IPS-NIHi7 (cell line): ENCODE measurements at regions not wholly inside any gene's neighbourhood (a gene's known extent, or its start where the extent isn't known, plus 50 kb on each side); places are given as distances from the start of the nearest gene placed in this dataset.
"Not testable (repeated sequence)": the region's sequence is repeated elsewhere in the genome, so short reads cannot be mapped to it uniquely, and the experiment has no call there.

Source experiments
- DNase-seq: peaks from one replicate; pipeline ENCODE4 v3.0.0; 2012; ENCODE audit warnings: mixed read lengths; ENCODE audit errors: extremely low spot score

- DNase-seq, result no peak
Observed at GRCh38 chr13:82963226-82964099, 918.8 kb downstream of the SLITRK1 start.

DNA sequence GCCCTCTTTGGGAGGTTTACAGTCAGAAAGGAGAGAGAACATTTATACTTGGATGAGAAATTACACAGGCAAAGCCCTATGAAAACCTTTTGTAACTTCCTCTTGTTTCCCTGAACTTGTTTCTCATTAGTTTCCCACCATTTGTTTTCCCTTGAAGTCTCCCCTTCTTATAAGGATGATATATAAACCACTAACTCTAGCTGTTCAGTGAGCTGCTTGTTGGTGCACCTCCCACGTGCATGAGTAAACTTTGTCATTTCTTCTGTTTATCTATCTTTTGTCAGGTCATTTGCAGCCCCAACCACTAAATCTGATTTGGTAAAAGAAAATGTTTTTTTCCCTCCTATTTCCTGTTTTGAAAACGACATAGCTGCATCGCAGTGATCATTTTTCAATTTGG, 919.9 kb downstream of the SLITRK1 start:
- no peak for DNase-seq

GRCh38 chr13:82961757-82962156, 920.5 kb downstream of the SLITRK1 start:
- no peak for DNase-seq

GRCh38 chr13:82952336-82952735, 929.9 kb downstream of the SLITRK1 start:
- not testable (repeated sequence) for DNase-seq

DNA sequence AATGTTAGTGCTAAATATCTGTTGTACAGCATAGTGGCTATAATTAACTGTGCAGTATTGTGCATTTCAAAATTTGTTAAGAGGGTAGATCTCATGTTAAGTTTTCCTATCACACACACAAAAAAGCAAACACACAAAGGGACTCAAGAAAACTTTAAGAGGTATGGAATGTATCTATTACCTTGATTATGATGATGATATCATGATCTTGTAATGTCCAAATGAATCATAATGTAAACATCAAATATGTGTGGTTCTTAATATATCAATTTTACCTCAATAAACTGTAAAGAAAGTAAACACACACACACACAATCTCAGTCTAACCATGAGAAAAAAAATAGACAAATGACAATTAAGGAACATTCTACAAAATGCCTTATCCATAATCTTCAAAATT, 934.6 kb downstream of the SLITRK1 start:
- DNase-seq, result no peak

GRCh38 chr13:82947191-82947621, 935.1 kb downstream of the SLITRK1 start:
- no peak for DNase-seq

- no peak for DNase-seq
Observed at GRCh38 chr13:82938644-82939043, 943.6 kb downstream of the SLITRK1 start.

GRCh38 chr13:82934000-82934399, 948.3 kb downstream of the SLITRK1 start:
- DNase-seq, result no peak

DNA sequence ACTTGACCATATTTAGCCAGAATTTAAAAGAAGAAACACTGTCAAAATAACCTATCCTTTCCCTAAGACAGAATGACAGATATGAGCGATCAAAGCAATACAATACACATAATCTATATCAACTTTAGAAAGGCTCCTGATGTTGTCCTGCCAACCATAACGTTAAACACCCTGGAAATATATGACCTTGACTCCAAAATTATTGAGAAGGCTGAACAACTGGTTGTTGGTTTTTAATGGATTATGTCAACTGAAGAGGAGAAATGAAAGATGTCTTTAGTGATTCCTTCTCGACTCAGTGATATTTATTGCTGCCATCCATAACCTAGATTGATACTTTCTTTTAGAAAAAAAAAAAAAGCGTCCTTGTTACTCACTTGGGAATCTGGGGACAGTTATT, 957.2 kb downstream of the SLITRK1 start:
- no peak for DNase-seq

- no peak for DNase-seq
Observed at GRCh38 chr13:82917984-82918383, 964.3 kb downstream of the SLITRK1 start.

DNA sequence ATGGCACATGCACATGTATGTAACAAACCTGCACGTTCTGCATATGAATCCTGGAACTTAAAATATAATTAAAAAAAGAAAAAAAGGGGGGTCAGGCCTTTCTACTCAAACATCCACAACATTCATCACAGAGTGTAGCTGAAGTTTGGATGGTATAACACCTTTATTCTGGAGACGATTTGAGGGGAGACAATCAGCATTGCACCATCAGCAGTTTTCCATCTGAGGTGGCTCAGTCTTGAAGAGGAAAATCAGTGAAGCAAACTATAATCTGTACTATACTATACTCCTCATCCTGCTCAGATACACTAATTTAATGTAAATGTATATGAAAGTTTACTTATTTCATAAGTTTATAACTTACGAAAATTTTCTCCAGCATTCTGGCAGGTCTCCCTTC, 969.7 kb downstream of the SLITRK1 start:
- DNase-seq, result no peak

DNA sequence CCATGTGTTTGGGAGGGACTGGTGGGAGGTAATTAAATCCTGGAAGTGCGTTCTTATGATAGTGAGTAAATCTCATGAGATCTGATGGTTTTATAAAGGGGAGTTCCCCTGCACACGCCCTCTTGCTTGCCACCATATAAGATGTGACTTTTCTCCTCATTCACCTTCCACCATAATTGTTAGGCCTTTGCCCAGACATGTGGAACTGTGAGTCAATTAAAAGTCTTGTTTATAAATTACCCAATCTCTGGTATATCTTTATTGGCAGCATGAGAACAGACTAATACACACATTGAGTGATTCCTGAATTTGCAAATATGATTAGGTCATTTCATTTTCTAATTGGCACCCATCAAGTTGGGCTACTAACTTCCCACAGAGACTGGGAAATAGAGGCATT, 977.2 kb downstream of the SLITRK1 start:
- DNase-seq, result no peak

GRCh38 chr13:82900453-82900852, 981.8 kb downstream of the SLITRK1 start:
- DNase-seq, result no peak

DNA sequence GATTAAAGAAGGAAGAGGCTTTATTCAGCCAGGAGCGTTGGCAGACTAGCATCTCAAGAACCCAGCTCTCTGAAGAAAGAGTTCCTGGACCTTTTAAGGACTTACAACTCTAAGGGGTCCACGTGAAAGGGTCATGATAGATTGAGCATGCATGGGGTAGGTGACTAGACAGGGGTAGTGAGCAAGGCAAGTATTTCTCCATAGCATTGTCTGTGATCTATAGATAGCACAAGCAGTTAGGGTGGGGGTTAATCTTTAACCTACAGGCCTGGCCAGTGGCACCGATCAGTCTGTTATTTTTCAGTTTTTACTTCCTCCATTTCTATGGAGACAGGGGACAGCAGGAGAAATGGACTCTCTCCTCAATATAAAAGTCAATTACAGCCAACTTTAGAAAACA, 983.7 kb downstream of the SLITRK1 start:
- DNase-seq, result no peak

DNA sequence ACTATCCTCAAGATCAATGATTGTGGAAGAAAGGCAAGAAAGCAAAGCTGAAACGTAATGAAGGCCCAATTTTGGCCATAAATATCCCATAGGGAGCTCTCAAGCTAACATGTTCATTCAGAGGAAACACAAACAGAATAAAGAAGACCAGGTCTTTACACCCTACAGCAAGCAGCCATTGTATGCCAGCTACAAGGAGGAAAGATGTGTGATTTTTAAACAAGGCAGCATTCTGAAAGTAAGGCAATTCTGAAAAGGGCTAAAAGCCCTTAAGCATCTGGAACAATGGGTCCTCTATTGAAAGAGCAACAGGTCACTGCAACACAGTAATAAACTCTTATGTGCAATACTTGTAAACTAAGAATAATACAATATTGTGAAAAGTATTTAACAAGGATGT, 1002.4 kb downstream of the SLITRK1 start:
- no peak for DNase-seq

- no peak for DNase-seq
Observed at GRCh38 chr13:82878536-82878935, 1003.7 kb downstream of the SLITRK1 start.

GRCh38 chr13:82867284-82867683, 1015.0 kb downstream of the SLITRK1 start:
- DNase-seq, result no peak

GRCh38 chr13:82850644-82851043, 1031.6 kb downstream of the SLITRK1 start:
- no peak for DNase-seq

- DNase-seq, result no peak
Observed at GRCh38 chr13:82848766-82849165, 1033.5 kb downstream of the SLITRK1 start.

DNA sequence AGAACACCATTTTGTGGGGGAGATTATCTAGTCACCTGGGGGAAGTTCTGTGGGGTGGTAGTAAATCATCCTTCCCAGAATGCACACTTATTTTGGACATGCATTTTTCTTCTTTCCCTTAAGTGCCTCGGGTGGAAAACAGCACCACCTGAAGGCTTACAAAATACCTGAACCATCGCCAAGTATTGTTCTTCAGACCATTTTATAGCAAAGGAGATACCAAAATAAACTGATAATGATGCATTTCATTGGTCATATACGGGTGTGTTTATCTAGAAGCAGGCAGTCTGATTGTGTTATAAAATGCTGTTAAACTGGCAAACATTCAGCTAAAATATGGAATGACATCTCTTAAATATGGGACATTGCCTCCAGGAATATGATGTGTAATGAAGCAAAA, 1034.7 kb downstream of the SLITRK1 start:
- DNase-seq, result no peak

DNA sequence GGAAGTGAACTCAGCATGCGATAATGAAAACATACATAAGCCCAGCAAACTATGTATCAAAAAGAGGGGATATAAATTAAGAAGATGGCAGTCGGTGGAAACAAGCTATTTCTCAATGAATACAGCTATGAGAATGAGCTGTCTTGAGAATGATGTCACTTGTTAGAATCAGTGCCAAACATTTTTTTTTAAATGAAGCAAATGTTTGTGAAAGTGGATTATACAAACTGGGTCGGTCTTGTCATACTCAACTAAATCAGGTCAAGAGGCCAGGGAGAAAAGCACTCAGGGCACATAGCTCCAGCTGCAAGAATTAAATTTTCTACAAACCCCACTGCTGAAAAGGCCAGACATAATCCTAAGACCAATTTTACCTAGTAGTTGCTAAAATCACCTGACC, 1048.4 kb downstream of the SLITRK1 start:
- no peak for DNase-seq

- DNase-seq, result no peak
Observed at GRCh38 chr13:82829040-82829439, 1053.2 kb downstream of the SLITRK1 start.

GRCh38 chr13:82827724-82828123, 1054.5 kb downstream of the SLITRK1 start:
- DNase-seq, result no peak

DNA sequence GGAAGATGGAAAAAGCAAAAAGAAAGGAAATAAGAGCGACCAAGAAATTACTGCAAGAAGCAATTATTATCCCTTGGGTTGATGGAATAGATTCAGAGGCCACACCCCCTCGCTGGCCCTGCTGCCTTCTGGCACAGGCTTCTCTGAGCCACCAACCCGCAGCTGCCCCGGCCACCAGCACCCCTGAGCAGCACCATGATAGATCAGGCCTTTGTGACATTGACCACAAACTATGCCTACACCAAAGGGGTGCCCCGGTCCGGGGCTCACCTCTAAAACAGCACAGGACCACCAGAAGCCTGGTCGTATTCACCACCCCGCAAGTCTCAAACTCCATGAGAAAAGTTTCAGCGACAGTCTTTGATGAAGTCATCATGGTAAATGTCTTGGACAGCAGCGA, 1059.3 kb downstream of the SLITRK1 start:
- no peak for DNase-seq
